ENCODE measurements at regions not wholly inside any gene's neighbourhood (a gene's known extent, or its start where the extent isn't known, plus 50 kb on each side); places are given as distances from the start of the nearest gene placed in this dataset.

DNA sequence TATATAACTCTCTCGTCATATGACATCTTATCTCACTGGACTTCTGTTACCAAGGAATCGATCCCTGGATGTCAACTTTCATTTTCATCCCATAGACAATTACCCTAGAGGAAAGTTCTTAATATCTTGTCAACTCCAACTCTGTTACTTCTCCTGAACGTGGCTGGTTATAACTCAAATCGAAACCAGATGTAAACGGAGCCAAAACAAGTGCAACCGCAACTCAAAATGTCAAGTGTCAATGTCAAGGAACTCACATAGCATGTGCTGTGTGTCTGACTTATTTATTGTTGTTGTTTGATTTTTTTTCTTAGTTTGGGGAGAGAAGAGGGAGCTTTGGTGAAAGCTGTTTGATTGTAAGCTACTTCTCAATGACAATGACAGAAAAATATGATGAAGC is 108.6 kb downstream of the VIP start:
- Histone ChIP-seq H4K20me1 (ENCODE audit: insufficient read depth) (no peaks in the 10 kb centered on the region), H3K9me3 (ENCODE audit: low read length) (no peaks in the 10 kb centered on the region), H2AFZ (ENCODE audit: low read depth, low read length) (no peak overlapping the region), H3K4me2 (ENCODE audit: low read length) (no peak overlapping the region), H3K9ac (ENCODE audit: low read length) (no peak overlapping the region), H3F3A (ENCODE audit: insufficient read depth, low read length, poor library complexity, severe bottlenecking) (no peaks in the 10 kb centered on the region), H3K27me3 (ENCODE audit: insufficient read depth, low read depth, low read length) (no peaks in the 10 kb centered on the region), H3K79me2 (replicated peaks; ENCODE audit: insufficient read depth, low read length) (no peaks in the 10 kb centered on the region), H3K27ac (ENCODE audit: low read length) (no peak overlapping the region), H3K9me2 (ENCODE audit: insufficient read depth, low read length) (no peaks in the 10 kb centered on the region), H3K36me3 (ENCODE audit: insufficient read depth, low read length) (no peaks in the 10 kb centered on the region), H3K4me3 (ENCODE audit: low read length) (no peak overlapping the region)
- no peak for TF ChIP-seq EZH2 (IDR thresholded peaks at IDR 0.05; ENCODE audit: borderline replicate concordance, insufficient read depth, low read length, poor library complexity, severe bottlenecking)
- no peak for TF ChIP-seq MXI1 (conservative IDR thresholded peaks at IDR 0.05; ENCODE audit: poor library complexity, severe bottlenecking)
- TF ChIP-seq RAD21 (conservative IDR thresholded peaks at IDR 0.05), result no peak
- TF ChIP-seq EP300 (conservative IDR thresholded peaks at IDR 0.05; ENCODE audit: poor library complexity, severe bottlenecking), result no peak
- no peak for TF ChIP-seq POLR2AphosphoS5 (IDR thresholded peaks at IDR 0.05)
- TF ChIP-seq TAF1 (IDR thresholded peaks at IDR 0.05; ENCODE audit: low read depth), result no peak
- no peak for TF ChIP-seq SMC3 (conservative IDR thresholded peaks at IDR 0.05; ENCODE audit: poor library complexity)
- TF ChIP-seq, protein P1, sequence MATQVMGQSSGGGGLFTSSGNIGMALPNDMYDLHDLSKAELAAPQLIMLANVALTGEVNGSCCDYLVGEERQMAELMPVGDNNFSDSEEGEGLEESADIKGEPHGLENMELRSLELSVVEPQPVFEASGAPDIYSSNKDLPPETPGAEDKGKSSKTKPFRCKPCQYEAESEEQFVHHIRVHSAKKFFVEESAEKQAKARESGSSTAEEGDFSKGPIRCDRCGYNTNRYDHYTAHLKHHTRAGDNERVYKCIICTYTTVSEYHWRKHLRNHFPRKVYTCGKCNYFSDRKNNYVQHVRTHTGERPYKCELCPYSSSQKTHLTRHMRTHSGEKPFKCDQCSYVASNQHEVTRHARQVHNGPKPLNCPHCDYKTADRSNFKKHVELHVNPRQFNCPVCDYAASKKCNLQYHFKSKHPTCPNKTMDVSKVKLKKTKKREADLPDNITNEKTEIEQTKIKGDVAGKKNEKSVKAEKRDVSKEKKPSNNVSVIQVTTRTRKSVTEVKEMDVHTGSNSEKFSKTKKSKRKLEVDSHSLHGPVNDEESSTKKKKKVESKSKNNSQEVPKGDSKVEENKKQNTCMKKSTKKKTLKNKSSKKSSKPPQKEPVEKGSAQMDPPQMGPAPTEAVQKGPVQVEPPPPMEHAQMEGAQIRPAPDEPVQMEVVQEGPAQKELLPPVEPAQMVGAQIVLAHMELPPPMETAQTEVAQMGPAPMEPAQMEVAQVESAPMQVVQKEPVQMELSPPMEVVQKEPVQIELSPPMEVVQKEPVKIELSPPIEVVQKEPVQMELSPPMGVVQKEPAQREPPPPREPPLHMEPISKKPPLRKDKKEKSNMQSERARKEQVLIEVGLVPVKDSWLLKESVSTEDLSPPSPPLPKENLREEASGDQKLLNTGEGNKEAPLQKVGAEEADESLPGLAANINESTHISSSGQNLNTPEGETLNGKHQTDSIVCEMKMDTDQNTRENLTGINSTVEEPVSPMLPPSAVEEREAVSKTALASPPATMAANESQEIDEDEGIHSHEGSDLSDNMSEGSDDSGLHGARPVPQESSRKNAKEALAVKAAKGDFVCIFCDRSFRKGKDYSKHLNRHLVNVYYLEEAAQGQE (IDR thresholded peaks at IDR 0.05; ENCODE audit: borderline replicate concordance), result no peak
- no peak for TF ChIP-seq CTCF (IDR thresholded peaks at IDR 0.05; ENCODE audit: poor library complexity, severe bottlenecking)

DNA sequence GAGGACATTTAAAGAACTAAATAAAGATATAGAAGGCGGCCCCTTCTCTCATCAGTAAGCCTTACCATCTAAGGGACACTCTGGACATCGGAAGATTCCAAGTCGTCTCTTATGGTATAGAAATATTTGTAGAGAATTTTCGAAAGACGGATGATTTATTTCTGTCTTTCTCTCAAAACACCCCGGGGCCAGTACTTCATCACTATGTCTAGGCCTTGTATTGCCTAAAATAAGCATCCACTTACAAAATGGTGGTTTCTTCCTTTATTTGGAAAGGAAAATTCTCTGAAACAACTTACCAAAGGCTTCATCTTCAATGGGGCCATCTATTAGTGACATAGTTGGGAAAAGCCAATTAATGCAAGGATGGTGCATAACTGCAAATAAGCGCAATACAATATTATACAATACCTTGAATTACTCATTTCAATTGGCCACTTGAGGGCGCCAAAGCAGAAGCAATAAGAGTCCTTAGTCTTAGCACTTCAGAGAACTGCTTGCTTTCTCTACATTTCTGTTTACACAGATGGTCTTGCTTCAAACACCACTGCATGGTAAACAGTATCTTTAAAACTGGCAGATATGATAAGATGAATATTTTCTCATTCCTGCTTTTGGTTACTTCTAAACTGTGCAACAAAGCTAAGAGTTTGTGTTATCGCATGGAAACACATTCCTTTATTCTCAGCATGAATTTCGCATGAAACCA is 113.2 kb downstream of the VIP start:
- Histone ChIP-seq H3K9me3 (ENCODE audit: low read length) (no peaks in the 10 kb centered on the region), H3K27me3 (ENCODE audit: insufficient read depth, low read depth, low read length) (no peaks in the 10 kb centered on the region), H3K9me2 (ENCODE audit: insufficient read depth, low read length) (no peaks in the 10 kb centered on the region), H3F3A (ENCODE audit: insufficient read depth, low read length, poor library complexity, severe bottlenecking) (no peaks in the 10 kb centered on the region), H3K79me2 (replicated peaks; ENCODE audit: insufficient read depth, low read length) (no peaks in the 10 kb centered on the region), H2AFZ (ENCODE audit: low read depth, low read length) (no peak overlapping the region), H3K4me3 (ENCODE audit: low read length) (no peak overlapping the region), H3K4me2 (ENCODE audit: low read length) (no peak overlapping the region), H3K36me3 (ENCODE audit: insufficient read depth, low read length) (no peaks in the 10 kb centered on the region), H4K20me1 (ENCODE audit: insufficient read depth) (no peaks in the 10 kb centered on the region), H3K9ac (ENCODE audit: low read length) (no peak overlapping the region), H3K27ac (ENCODE audit: low read length) (no peak overlapping the region)
- peak; percentile 85 for TF ChIP-seq CTCF (IDR thresholded peaks at IDR 0.05; ENCODE audit: poor library complexity, severe bottlenecking)
- TF ChIP-seq MXI1 (conservative IDR thresholded peaks at IDR 0.05; ENCODE audit: poor library complexity, severe bottlenecking), result no peak
- no peak for TF ChIP-seq POLR2AphosphoS5 (IDR thresholded peaks at IDR 0.05)
- no peak for TF ChIP-seq TAF1 (IDR thresholded peaks at IDR 0.05; ENCODE audit: low read depth)
- TF ChIP-seq EZH2 (IDR thresholded peaks at IDR 0.05; ENCODE audit: borderline replicate concordance, insufficient read depth, low read length, poor library complexity, severe bottlenecking), result no peak
- peak; percentile 87 for TF ChIP-seq RAD21 (conservative IDR thresholded peaks at IDR 0.05)
- TF ChIP-seq SMC3 (conservative IDR thresholded peaks at IDR 0.05; ENCODE audit: poor library complexity), result peak; percentile 83
- TF ChIP-seq, protein P1 (IDR thresholded peaks at IDR 0.05; ENCODE audit: borderline replicate concordance), result no peak
- TF ChIP-seq EP300 (conservative IDR thresholded peaks at IDR 0.05; ENCODE audit: poor library complexity, severe bottlenecking), result no peak
